Neural cell (in vitro differentiated cells): ENCODE measurements at regions not wholly inside any gene's neighbourhood (a gene's known extent, or its start where the extent isn't known, plus 50 kb on each side); places are given as distances from the start of the nearest gene placed in this dataset.

Source experiments
- H2AFZ ChIP-seq: fragments of 200-600, 300-800 bp; sonication (generic), shearing (Covaris generic); 2 replicates; pipeline ENCODE4 v1.6.0; 2014; ENCODE audit warnings: low read depth, mild to moderate bottlenecking, antibody characterized with exemption, low read length, moderate library complexity
- H3F3A ChIP-seq: fragments of 200-600 bp; shearing (Covaris generic); 2 replicates; pipeline ENCODE4 v1.6.1; 2016; ENCODE audit warnings: mild to moderate bottlenecking, moderate library complexity, mixed read lengths, antibody characterized with exemption, low read length; ENCODE audit not compliant: insufficient read depth, poor library complexity, severe bottlenecking
- H3K27ac ChIP-seq: fragments of 200-600, 300-800 bp; sonication (generic), shearing (Covaris generic); 2 replicates; pipeline ENCODE4 v1.5.1; 2014; ENCODE audit warnings: mild to moderate bottlenecking, low read length, moderate library complexity
- H3K27me3 ChIP-seq: fragments of 300-800, 200-600 bp; sonication (generic), shearing (Covaris generic); 2 replicates; pipeline ENCODE4 v1.6.0; 2014; ENCODE audit warnings: mild to moderate bottlenecking, low read depth, low read length, moderate library complexity; ENCODE audit not compliant: insufficient read depth
- H3K36me3 ChIP-seq: fragments of 300-800, 200-600 bp; sonication (generic), shearing (Covaris generic); 2 replicates; pipeline ENCODE4 v1.5.1; 2014; ENCODE audit warnings: mild to moderate bottlenecking, antibody characterized with exemption, low read length, moderate library complexity; ENCODE audit not compliant: insufficient read depth
- H3K4me2 ChIP-seq: fragments of 300-800, 200-600 bp; sonication (generic), shearing (Covaris generic); 2 replicates; pipeline ENCODE4 v1.6.0; 2014; ENCODE audit warnings: mild to moderate bottlenecking, low read length
- H3K4me3 ChIP-seq: fragments of 300-800, 200-600 bp; sonication (generic), shearing (Covaris generic); 2 replicates; pipeline ENCODE4 v1.5.1; 2014; ENCODE audit warnings: mild to moderate bottlenecking, low read length, moderate library complexity
- H3K79me2 ChIP-seq: fragments of 200-600 bp; shearing (Covaris generic); replicated peaks from 2 replicates; pipeline ENCODE4 v1.6.0; 2014; ENCODE audit warnings: mild to moderate bottlenecking, low read length, moderate library complexity; ENCODE audit not compliant: insufficient read depth
- H3K9ac ChIP-seq: fragments of 300-800, 200-600 bp; sonication (generic), shearing (Covaris generic); 2 replicates; pipeline ENCODE4 v1.6.1; 2016; ENCODE audit warnings: mild to moderate bottlenecking, low read length, mixed read lengths
- H3K9me2 ChIP-seq: fragments of 200-600 bp; shearing (Covaris generic); 2 replicates; pipeline ENCODE4 v1.6.1; 2016; ENCODE audit warnings: mild to moderate bottlenecking, low read length, mixed read lengths; ENCODE audit not compliant: insufficient read depth
- H3K9me3 ChIP-seq: fragments of 200-600, 300-800 bp; sonication (generic), shearing (Covaris generic); 2 replicates; pipeline ENCODE4 v1.6.1; 2016; ENCODE audit warnings: mild to moderate bottlenecking, mixed run types, low read length, moderate library complexity, mixed read lengths
- H4K20me1 ChIP-seq: fragments of 200-600 bp; shearing (Covaris generic); 2 replicates; pipeline ENCODE4 v1.6.1; 2016; ENCODE audit warnings: mild to moderate bottlenecking, mixed run types; ENCODE audit not compliant: insufficient read depth
- EP300 ChIP-seq: fragments of 450-650 bp; conservative IDR thresholded peaks from 2 replicates; pipeline ENCODE4 v1.6.1; 2014; ENCODE audit warnings: antibody characterized with exemption, mild to moderate bottlenecking, moderate library complexity; ENCODE audit not compliant: poor library complexity, severe bottlenecking
- EZH2 ChIP-seq: fragments of 200-600, 300-800 bp; shearing (Covaris generic), sonication (generic); IDR thresholded peaks from 2 replicates; pipeline ENCODE4 v1.6.1; 2014; ENCODE audit warnings: antibody characterized with exemption, low read length, borderline replicate concordance, mild to moderate bottlenecking; ENCODE audit not compliant: insufficient read depth, poor library complexity, severe bottlenecking
- MXI1 ChIP-seq: fragments of 450-650 bp; conservative IDR thresholded peaks from 2 replicates; pipeline ENCODE4 v1.6.1; 2014; ENCODE audit warnings: antibody characterized with exemption, mild to moderate bottlenecking; ENCODE audit not compliant: poor library complexity, severe bottlenecking
- POLR2AphosphoS5 ChIP-seq: IDR thresholded peaks from 2 replicates; pipeline ENCODE4 v1.6.1; 2012
- RAD21 ChIP-seq: fragments of 450-650 bp; conservative IDR thresholded peaks from 2 replicates; pipeline ENCODE4 v1.6.1; 2014; ENCODE audit warnings: antibody characterized with exemption, mild to moderate bottlenecking, moderate library complexity
- SMC3 ChIP-seq: fragments of 450-650 bp; conservative IDR thresholded peaks from 2 replicates; pipeline ENCODE4 v1.6.1; 2014; ENCODE audit warnings: antibody characterized with exemption, mild to moderate bottlenecking, moderate library complexity; ENCODE audit not compliant: poor library complexity
- TAF1 ChIP-seq: IDR thresholded peaks from 2 replicates; pipeline ENCODE4 v1.6.1; 2012; ENCODE audit warnings: low read depth
- TF ChIP-seq, protein P1 (sequence below): fragments of 450-650 bp; IDR thresholded peaks from 2 replicates; pipeline ENCODE4 v1.5.1; 2014; ENCODE audit warnings: antibody characterized with exemption, mild to moderate bottlenecking, moderate library complexity; ENCODE audit not compliant: poor library complexity, severe bottlenecking
- TF ChIP-seq, protein P2 (sequence below): IDR thresholded peaks from 2 replicates; pipeline ENCODE4 v1.6.1; 2012; ENCODE audit warnings: borderline replicate concordance

DNA sequence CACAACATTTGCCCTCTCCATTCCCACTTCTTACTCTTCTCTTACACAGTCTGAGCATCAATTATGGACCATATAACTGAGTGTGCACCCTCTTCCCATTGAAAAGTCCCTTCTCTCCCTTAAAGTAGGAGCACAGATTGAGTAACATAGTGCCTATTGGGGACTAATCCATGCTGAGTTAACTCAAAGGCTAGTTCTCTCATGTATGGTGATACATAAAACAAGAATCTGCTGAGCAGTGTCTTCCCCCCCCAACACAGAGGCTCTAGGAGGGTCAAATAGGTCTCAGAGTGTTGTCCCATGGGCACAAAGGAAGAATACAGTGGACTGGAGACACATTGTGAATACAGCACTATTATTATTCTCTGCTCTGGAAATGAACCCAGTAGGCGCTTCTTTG is 274.6 kb upstream of the BOD1L1 start:
- Histone ChIP-seq H3K9me3 (no peaks in the 10 kb centered on the region), H3K79me2 (no peaks in the 10 kb centered on the region), H3K4me2 (no peak overlapping the region), H3K9me2 (no peaks in the 10 kb centered on the region), H3K27me3 (no peaks in the 10 kb centered on the region), H4K20me1 (no peaks in the 10 kb centered on the region), H3K36me3 (no peaks in the 10 kb centered on the region), H3K4me3 (no peak overlapping the region), H3K27ac (no peak overlapping the region), H3K9ac (no peak overlapping the region), H2AFZ (no peak overlapping the region), H3F3A (no peaks in the 10 kb centered on the region)
- TF ChIP-seq EZH2, result no peak
- no peak for TF ChIP-seq TAF1
- TF ChIP-seq MXI1, result no peak
- no peak for TF ChIP-seq EP300
- no peak for TF ChIP-seq POLR2AphosphoS5
- no peak for TF ChIP-seq SMC3
- TF ChIP-seq, protein P1, sequence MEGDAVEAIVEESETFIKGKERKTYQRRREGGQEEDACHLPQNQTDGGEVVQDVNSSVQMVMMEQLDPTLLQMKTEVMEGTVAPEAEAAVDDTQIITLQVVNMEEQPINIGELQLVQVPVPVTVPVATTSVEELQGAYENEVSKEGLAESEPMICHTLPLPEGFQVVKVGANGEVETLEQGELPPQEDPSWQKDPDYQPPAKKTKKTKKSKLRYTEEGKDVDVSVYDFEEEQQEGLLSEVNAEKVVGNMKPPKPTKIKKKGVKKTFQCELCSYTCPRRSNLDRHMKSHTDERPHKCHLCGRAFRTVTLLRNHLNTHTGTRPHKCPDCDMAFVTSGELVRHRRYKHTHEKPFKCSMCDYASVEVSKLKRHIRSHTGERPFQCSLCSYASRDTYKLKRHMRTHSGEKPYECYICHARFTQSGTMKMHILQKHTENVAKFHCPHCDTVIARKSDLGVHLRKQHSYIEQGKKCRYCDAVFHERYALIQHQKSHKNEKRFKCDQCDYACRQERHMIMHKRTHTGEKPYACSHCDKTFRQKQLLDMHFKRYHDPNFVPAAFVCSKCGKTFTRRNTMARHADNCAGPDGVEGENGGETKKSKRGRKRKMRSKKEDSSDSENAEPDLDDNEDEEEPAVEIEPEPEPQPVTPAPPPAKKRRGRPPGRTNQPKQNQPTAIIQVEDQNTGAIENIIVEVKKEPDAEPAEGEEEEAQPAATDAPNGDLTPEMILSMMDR, result no peak
- TF ChIP-seq RAD21, result no peak
- TF ChIP-seq, protein P2, sequence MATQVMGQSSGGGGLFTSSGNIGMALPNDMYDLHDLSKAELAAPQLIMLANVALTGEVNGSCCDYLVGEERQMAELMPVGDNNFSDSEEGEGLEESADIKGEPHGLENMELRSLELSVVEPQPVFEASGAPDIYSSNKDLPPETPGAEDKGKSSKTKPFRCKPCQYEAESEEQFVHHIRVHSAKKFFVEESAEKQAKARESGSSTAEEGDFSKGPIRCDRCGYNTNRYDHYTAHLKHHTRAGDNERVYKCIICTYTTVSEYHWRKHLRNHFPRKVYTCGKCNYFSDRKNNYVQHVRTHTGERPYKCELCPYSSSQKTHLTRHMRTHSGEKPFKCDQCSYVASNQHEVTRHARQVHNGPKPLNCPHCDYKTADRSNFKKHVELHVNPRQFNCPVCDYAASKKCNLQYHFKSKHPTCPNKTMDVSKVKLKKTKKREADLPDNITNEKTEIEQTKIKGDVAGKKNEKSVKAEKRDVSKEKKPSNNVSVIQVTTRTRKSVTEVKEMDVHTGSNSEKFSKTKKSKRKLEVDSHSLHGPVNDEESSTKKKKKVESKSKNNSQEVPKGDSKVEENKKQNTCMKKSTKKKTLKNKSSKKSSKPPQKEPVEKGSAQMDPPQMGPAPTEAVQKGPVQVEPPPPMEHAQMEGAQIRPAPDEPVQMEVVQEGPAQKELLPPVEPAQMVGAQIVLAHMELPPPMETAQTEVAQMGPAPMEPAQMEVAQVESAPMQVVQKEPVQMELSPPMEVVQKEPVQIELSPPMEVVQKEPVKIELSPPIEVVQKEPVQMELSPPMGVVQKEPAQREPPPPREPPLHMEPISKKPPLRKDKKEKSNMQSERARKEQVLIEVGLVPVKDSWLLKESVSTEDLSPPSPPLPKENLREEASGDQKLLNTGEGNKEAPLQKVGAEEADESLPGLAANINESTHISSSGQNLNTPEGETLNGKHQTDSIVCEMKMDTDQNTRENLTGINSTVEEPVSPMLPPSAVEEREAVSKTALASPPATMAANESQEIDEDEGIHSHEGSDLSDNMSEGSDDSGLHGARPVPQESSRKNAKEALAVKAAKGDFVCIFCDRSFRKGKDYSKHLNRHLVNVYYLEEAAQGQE, result no peak

DNA sequence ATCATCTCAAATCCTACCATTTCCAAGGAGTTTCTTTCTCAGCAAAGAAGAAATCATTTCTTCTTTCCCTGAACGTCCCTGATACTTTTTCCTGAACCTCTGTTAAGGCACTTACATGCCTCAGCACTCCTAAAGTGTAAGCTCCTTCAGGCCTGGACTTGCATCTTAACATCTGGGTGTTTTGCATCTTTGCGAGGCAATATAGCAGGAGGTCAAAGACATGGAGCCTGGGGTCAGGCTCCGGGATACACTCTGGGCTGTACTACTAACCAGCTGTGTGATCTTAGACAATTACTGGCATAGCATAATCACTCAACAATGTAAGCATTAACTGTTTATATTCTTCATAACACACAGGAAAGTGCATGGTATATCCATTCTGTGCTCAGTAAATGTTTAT is 275.5 kb upstream of the BOD1L1 start:
- no peaks in the 10 kb centered on the region for H3K27me3 ChIP-seq
- H3K9ac ChIP-seq, result no peak overlapping the region
- no peaks in the 10 kb centered on the region for H4K20me1 ChIP-seq
- no peak overlapping the region for H3K4me3 ChIP-seq
- H3K9me3 ChIP-seq, result no peaks in the 10 kb centered on the region
- no peak overlapping the region for H2AFZ ChIP-seq
- H3K79me2 ChIP-seq, result no peaks in the 10 kb centered on the region
- TF ChIP-seq EP300 (no peak), POLR2AphosphoS5 (no peak)
- TF ChIP-seq, protein P1, result no peak
- TF ChIP-seq, protein P2, result no peak
- H3K4me2 ChIP-seq, result no peak overlapping the region
- H3K9me2 ChIP-seq, result no peaks in the 10 kb centered on the region
- H3K36me3 ChIP-seq, result no peaks in the 10 kb centered on the region
- no peaks in the 10 kb centered on the region for H3F3A ChIP-seq
- H3K27ac ChIP-seq, result no peak overlapping the region
